GM23338 (cell line): ENCODE measurements at regions not wholly inside any gene's neighbourhood (a gene's known extent, or its start where the extent isn't known, plus 50 kb on each side); places are given as distances from the start of the nearest gene placed in this dataset.

Experiments used
- CREB1 ChIP-seq: fragments of 250-450 bp; sonication (Bioruptor Pico); IDR thresholded peaks from 2 replicates; pipeline ENCODE4 v1.5.0; 2020; ENCODE audit warnings: low read depth, mild to moderate bottlenecking, moderate library complexity
- EZH2 ChIP-seq: fragments of 200-600 bp; sonication (generic); IDR thresholded peaks from one replicate; pipeline ENCODE4 v1.8.0; 2017; ENCODE audit warnings: antibody characterized with exemption, mild to moderate bottlenecking, low read depth; ENCODE audit not compliant: unreplicated experiment
- EZH2phosphoT487 ChIP-seq: fragments of 200-600 bp; sonication (generic); IDR thresholded peaks from one replicate; pipeline ENCODE4 v1.8.1; 2018; ENCODE audit warnings: antibody characterized with exemption; ENCODE audit not compliant: unreplicated experiment
- JUNB ChIP-seq: IDR thresholded peaks from one replicate; pipeline ENCODE4 v1.6.1; 2016; ENCODE audit warnings: antibody characterized with exemption; ENCODE audit not compliant: unreplicated experiment
- POLR2AphosphoS5 ChIP-seq: IDR thresholded peaks from 2 replicates; pipeline ENCODE4 v1.6.1; 2016; ENCODE audit warnings: antibody characterized with exemption, low read depth
- ZNF114 ChIP-seq: fragments of 250-450 bp; sonication (Bioruptor Pico); IDR thresholded peaks from 2 replicates; pipeline ENCODE4 v1.5.0; 2020; ENCODE audit warnings: mild to moderate bottlenecking, moderate library complexity
- ZNF331 ChIP-seq: fragments of 250-450 bp; sonication (Bioruptor Pico); IDR thresholded peaks from 2 replicates; pipeline ENCODE4 v1.5.0; 2020; ENCODE audit warnings: low read depth, mild to moderate bottlenecking, moderate library complexity
- TF ChIP-seq, protein P1 (sequence below), 2 experiments: fragments of 200-600 bp in 1 of 2; sonication (generic) in 1 of 2; conservative IDR thresholded peaks; 2 replicates each; pipeline versions ENCODE4 v1.5.1 to v1.6.1; 2016 to 2017; ENCODE audit warnings: antibody characterized with exemption in 2 of 2, low read depth in 2 of 2, mild to moderate bottlenecking in 2 of 2, moderate library complexity in 1 of 2
- TF ChIP-seq, protein P2 (sequence below): IDR thresholded peaks from one replicate; pipeline ENCODE4 v1.6.1; 2018; ENCODE audit warnings: antibody characterized with exemption; ENCODE audit not compliant: unreplicated experiment
- TF ChIP-seq, protein P3 (sequence below): IDR thresholded peaks from 2 replicates; pipeline ENCODE4 v1.6.1; 2016; ENCODE audit warnings: antibody characterized with exemption

DNA sequence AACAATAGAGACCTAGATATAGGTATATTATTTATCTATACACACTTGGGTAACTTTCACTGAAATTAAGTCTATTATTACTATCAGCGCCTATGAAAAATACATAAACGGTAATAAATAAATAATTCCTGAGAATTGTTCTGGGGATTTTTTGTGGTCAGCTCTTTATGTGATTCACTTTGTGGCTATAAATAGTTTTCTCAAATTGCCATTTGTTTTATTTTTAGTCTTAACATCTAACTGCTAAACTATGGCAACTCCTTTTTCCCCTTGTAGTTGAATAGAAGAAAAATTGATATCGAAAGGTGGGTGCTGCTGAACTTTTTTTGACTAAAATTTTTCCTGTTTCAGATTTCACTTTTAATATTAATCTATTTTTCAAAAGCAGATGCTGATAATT, 189.0 kb downstream of the VGLL3 start:
- TF ChIP-seq ZNF114 (no peak), POLR2AphosphoS5 (no peak), EZH2 (no peak), EZH2phosphoT487 (no peak), CREB1 (CRISPR knock-in tag) (no peak), JUNB (no peak), ZNF331 (CRISPR knock-in tag) (no peak)
- TF ChIP-seq, protein P1, sequence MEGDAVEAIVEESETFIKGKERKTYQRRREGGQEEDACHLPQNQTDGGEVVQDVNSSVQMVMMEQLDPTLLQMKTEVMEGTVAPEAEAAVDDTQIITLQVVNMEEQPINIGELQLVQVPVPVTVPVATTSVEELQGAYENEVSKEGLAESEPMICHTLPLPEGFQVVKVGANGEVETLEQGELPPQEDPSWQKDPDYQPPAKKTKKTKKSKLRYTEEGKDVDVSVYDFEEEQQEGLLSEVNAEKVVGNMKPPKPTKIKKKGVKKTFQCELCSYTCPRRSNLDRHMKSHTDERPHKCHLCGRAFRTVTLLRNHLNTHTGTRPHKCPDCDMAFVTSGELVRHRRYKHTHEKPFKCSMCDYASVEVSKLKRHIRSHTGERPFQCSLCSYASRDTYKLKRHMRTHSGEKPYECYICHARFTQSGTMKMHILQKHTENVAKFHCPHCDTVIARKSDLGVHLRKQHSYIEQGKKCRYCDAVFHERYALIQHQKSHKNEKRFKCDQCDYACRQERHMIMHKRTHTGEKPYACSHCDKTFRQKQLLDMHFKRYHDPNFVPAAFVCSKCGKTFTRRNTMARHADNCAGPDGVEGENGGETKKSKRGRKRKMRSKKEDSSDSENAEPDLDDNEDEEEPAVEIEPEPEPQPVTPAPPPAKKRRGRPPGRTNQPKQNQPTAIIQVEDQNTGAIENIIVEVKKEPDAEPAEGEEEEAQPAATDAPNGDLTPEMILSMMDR (conservative IDR thresholded peaks at IDR 0.05; ENCODE audit: low read depth in 2 of 2): no peak
- TF ChIP-seq, protein P2, sequence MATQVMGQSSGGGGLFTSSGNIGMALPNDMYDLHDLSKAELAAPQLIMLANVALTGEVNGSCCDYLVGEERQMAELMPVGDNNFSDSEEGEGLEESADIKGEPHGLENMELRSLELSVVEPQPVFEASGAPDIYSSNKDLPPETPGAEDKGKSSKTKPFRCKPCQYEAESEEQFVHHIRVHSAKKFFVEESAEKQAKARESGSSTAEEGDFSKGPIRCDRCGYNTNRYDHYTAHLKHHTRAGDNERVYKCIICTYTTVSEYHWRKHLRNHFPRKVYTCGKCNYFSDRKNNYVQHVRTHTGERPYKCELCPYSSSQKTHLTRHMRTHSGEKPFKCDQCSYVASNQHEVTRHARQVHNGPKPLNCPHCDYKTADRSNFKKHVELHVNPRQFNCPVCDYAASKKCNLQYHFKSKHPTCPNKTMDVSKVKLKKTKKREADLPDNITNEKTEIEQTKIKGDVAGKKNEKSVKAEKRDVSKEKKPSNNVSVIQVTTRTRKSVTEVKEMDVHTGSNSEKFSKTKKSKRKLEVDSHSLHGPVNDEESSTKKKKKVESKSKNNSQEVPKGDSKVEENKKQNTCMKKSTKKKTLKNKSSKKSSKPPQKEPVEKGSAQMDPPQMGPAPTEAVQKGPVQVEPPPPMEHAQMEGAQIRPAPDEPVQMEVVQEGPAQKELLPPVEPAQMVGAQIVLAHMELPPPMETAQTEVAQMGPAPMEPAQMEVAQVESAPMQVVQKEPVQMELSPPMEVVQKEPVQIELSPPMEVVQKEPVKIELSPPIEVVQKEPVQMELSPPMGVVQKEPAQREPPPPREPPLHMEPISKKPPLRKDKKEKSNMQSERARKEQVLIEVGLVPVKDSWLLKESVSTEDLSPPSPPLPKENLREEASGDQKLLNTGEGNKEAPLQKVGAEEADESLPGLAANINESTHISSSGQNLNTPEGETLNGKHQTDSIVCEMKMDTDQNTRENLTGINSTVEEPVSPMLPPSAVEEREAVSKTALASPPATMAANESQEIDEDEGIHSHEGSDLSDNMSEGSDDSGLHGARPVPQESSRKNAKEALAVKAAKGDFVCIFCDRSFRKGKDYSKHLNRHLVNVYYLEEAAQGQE: no peak
- TF ChIP-seq, protein P3, sequence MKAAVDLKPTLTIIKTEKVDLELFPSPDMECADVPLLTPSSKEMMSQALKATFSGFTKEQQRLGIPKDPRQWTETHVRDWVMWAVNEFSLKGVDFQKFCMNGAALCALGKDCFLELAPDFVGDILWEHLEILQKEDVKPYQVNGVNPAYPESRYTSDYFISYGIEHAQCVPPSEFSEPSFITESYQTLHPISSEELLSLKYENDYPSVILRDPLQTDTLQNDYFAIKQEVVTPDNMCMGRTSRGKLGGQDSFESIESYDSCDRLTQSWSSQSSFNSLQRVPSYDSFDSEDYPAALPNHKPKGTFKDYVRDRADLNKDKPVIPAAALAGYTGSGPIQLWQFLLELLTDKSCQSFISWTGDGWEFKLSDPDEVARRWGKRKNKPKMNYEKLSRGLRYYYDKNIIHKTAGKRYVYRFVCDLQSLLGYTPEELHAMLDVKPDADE: no peak
